Neural crest cell (in vitro differentiated cells): ENCODE measurements at regions not wholly inside any gene's neighbourhood (a gene's known extent, or its start where the extent isn't known, plus 50 kb on each side); places are given as distances from the start of the nearest gene placed in this dataset.

Experiments
- DNase-seq: peaks from one replicate; pipeline ENCODE4 v3.0.0; 2021; ENCODE audit warnings: low read depth, mixed read lengths, low spot score
- H3K27ac Mint-ChIP-seq: one replicate; pipeline ENCODE4 v1.8.0; 2021; ENCODE audit warnings: mild to moderate bottlenecking, mixed read lengths; ENCODE audit not compliant: unreplicated experiment
- H3K27me3 Mint-ChIP-seq: 2 replicates; pipeline ENCODE4 v1.8.0; 2021; ENCODE audit warnings: low read depth, mild to moderate bottlenecking, mixed read lengths
- H3K36me3 Mint-ChIP-seq: 2 replicates; pipeline ENCODE4 v1.8.0; 2021; ENCODE audit warnings: low read depth, mild to moderate bottlenecking, mixed read lengths
- H3K4me1 Mint-ChIP-seq: 2 replicates; pipeline ENCODE4 v1.8.0; 2021; ENCODE audit warnings: mixed read lengths
- H3K4me3 Mint-ChIP-seq: one replicate; pipeline ENCODE4 v1.8.0; 2021; ENCODE audit warnings: mild to moderate bottlenecking, mixed read lengths
- H3K9me3 Mint-ChIP-seq: 2 replicates; pipeline ENCODE4 v1.8.0; 2021; ENCODE audit warnings: mixed read lengths
- TF ChIP-seq, protein P1 (sequence below): fragments of 200-600 bp; sonication (generic); conservative IDR thresholded peaks from 2 replicates; pipeline ENCODE4 v1.5.0; 2021; ENCODE audit warnings: antibody characterized with exemption, mild to moderate bottlenecking

DNA sequence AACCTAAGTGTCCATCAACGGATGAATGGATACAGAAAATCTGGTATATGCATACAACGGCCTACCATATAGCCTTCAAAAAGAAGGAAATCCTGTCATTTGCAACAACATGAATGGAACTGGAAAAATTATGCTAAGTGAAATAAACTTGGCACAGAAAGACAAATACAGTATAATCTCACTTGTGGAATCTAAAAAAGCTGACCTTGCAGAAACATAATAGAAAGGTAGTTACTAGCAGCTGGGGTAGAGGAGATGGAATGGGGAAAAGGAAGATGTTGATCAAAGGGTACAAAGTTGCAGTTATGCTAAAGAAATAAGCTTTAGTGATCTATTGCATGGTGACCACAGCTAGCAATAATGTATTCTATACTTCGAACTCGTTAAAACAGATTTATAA, 444.1 kb downstream of the OCA2 start:
- no peak for DNase-seq
- Mint-ChIP-seq H3K36me3 (no peaks in the 10 kb centered on the region), H3K27ac (no peak overlapping the region), H3K9me3 (peaks cover under 1% of the 10 kb centered on the region), H3K27me3 (no peaks in the 10 kb centered on the region), H3K4me1 (no peaks in the 10 kb centered on the region), H3K4me3 (no peak overlapping the region)
- TF ChIP-seq, protein P1, sequence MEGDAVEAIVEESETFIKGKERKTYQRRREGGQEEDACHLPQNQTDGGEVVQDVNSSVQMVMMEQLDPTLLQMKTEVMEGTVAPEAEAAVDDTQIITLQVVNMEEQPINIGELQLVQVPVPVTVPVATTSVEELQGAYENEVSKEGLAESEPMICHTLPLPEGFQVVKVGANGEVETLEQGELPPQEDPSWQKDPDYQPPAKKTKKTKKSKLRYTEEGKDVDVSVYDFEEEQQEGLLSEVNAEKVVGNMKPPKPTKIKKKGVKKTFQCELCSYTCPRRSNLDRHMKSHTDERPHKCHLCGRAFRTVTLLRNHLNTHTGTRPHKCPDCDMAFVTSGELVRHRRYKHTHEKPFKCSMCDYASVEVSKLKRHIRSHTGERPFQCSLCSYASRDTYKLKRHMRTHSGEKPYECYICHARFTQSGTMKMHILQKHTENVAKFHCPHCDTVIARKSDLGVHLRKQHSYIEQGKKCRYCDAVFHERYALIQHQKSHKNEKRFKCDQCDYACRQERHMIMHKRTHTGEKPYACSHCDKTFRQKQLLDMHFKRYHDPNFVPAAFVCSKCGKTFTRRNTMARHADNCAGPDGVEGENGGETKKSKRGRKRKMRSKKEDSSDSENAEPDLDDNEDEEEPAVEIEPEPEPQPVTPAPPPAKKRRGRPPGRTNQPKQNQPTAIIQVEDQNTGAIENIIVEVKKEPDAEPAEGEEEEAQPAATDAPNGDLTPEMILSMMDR = no peak

DNA sequence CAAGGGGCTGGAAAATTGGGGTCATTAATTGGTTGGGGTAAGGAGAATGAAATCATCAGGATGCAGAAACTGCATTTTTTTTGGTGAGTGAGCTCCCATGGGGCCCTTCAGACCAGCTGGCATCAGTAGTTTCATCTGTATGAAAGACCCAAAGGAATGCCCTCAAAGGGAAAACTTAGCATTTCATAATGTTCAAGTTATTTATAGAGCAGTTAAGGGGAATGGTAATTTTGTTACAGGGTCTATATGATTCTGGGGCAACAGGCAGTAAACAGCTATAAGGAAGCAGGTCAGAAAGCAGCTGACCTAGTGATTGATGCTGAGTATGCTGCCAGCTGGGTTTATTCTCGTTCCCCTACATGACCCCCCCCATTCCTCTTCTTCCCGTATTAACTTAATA, 448.9 kb downstream of the OCA2 start:
- no peaks in the 10 kb centered on the region for H3K4me1 Mint-ChIP-seq
- no peak for DNase-seq
- H3K27me3 Mint-ChIP-seq = no peaks in the 10 kb centered on the region
- H3K36me3 Mint-ChIP-seq = no peaks in the 10 kb centered on the region
- TF ChIP-seq, protein P1 = no peak
- no peak overlapping the region for H3K27ac Mint-ChIP-seq
- H3K4me3 Mint-ChIP-seq = no peak overlapping the region
- H3K9me3 Mint-ChIP-seq = peaks cover 4% of the 10 kb centered on the region

DNA sequence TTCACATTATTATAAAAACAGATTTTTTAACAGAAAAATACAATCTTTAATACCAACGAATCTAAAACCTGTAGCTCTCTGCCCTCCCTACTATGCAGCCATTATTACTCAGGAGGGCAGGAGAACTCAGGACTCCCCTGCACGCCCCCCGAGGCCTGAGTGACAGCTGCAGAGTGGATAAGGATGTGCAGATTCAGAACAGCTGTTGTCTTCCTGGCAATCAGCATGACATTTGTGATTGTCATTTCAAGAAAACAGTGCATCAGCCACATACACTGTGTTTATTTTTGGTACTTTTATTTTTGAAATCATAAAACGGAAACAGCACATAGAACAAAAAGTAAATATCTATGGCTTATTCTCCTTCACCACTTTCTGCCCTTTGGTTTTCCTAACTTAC, 450.8 kb downstream of the OCA2 start:
- DNase-seq = no peak
- Mint-ChIP-seq H3K4me1 (no peaks in the 10 kb centered on the region), H3K9me3 (peaks cover 13% of the 10 kb centered on the region), H3K27me3 (no peaks in the 10 kb centered on the region), H3K4me3 (no peak overlapping the region), H3K27ac (no peak overlapping the region), H3K36me3 (peaks cover 4% of the 10 kb centered on the region)
- TF ChIP-seq, protein P1 = no peak

DNA sequence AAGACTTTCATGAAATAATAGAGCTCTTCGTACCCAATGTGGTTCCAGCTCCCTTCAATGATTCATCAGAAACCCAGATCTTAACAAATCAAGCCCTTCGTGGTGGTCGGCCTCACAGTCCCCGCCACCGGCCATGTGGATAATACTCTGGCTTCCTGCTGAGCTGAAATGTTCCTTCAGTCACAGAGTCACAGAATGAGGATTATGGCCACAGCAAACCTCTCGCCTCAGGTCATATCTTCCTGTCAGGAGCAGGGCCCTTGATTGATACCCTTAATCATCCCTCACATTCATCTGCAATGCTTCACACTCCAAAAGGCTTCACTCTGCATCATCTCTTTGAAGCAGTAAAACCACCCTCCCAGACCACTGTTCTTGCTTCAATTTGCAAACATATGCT, 452.6 kb downstream of the OCA2 start:
- no peaks in the 10 kb centered on the region for H3K4me1 Mint-ChIP-seq
- no peaks in the 10 kb centered on the region for H3K27me3 Mint-ChIP-seq
- H3K27ac Mint-ChIP-seq = no peak overlapping the region
- peaks cover 24% of the 10 kb centered on the region for H3K9me3 Mint-ChIP-seq
- no peak overlapping the region for H3K4me3 Mint-ChIP-seq
- H3K36me3 Mint-ChIP-seq = peaks cover 4% of the 10 kb centered on the region
- no peak for DNase-seq
- TF ChIP-seq, protein P1 = no peak

DNA sequence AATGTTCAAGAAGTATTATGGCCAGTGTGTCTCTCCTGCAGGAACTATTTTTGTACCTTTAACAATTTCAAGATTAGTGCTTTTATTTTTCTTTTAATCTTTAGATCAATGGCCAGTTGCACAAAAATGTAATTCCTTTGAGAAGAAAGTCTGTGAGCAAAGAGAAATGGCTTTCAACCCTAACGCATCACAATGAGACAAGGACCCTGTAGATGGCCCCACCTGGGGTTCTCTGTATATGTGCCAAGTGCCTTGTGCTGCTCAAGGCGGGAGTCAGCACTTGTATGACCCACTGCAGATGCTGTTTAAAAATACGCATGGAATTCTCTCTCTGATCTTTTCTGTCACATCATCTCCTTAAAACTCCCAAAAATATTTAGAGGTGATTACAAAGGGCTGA, 453.4 kb downstream of the OCA2 start:
- H3K4me3 Mint-ChIP-seq = no peak overlapping the region
- H3K4me1 Mint-ChIP-seq = no peaks in the 10 kb centered on the region
- peaks cover 25% of the 10 kb centered on the region for H3K9me3 Mint-ChIP-seq
- TF ChIP-seq, protein P1 = no peak
- DNase-seq = no peak
- no peak overlapping the region for H3K27ac Mint-ChIP-seq
- no peaks in the 10 kb centered on the region for H3K27me3 Mint-ChIP-seq
- H3K36me3 Mint-ChIP-seq = peaks cover 4% of the 10 kb centered on the region

DNA sequence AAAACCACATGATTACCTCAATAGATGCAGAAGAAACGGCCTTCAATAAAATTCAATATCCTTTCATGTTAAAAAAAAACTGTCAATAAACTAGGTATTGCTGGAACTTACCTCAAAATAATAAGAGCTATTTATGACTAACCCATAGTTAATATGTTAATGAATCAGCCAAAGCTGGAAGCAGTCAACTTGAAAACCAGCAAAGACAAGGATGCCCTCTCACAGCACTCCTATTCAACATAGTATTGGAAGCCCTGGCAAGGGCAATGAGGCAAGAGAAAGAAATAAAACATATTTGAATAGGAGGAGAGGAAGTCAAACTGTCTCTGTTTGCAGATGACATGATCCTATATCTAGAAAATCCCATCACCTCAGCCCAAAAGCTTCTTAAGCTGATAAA, 456.1 kb downstream of the OCA2 start:
- Mint-ChIP-seq H3K9me3 (peaks cover 25% of the 10 kb centered on the region), H3K27me3 (no peaks in the 10 kb centered on the region), H3K4me3 (no peak overlapping the region), H3K36me3 (peaks cover 4% of the 10 kb centered on the region), H3K27ac (no peak overlapping the region), H3K4me1 (no peaks in the 10 kb centered on the region)
- TF ChIP-seq, protein P1 = no peak
- DNase-seq = no peak
